GM18873 (cell line): ENCODE measurements at regions not wholly inside any gene's neighbourhood (a gene's known extent, or its start where the extent isn't known, plus 50 kb on each side); places are given as distances from the start of the nearest gene placed in this dataset.
"Not testable (repeated sequence)": the region's sequence is repeated elsewhere in the genome, so short reads cannot be mapped to it uniquely, and the experiment has no call there.

Experiments used
- ATAC-seq: cut with Tn5 transposase; IDR thresholded peaks from one replicate; pipeline ENCODE4 v1.9.1; 2021; ENCODE audit warnings: mild to moderate bottlenecking, moderate library complexity, moderate number of reproducible peaks; ENCODE audit not compliant: unreplicated experiment, low FRiP score

- ATAC-seq: no peak
Measured at GRCh38 chr4:158958489-158959270, 144.2 kb upstream of the RAPGEF2 start.

DNA sequence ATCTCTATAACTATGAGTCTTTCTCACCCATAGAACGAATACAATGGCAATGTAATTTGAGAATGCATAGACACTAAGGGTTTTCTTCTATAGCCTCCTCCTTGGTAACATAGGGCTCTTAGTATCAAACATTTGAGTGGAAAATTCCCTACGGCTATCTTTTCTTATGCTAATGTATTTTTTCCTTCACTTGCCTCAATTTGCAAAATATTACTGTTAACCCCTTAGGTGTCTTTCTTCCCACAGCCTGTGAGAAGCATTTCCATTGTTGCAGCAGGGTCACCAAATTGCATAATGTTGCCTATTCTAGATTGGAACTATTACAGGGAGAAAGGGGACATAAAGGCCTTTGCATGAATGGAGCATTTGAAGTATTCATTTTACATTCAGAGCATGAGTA, 140.5 kb upstream of the RAPGEF2 start:
- ATAC-seq: no peak

- ATAC-seq: not testable (repeated sequence)
Measured at GRCh38 chr4:158963282-158963681, 139.6 kb upstream of the RAPGEF2 start.

DNA sequence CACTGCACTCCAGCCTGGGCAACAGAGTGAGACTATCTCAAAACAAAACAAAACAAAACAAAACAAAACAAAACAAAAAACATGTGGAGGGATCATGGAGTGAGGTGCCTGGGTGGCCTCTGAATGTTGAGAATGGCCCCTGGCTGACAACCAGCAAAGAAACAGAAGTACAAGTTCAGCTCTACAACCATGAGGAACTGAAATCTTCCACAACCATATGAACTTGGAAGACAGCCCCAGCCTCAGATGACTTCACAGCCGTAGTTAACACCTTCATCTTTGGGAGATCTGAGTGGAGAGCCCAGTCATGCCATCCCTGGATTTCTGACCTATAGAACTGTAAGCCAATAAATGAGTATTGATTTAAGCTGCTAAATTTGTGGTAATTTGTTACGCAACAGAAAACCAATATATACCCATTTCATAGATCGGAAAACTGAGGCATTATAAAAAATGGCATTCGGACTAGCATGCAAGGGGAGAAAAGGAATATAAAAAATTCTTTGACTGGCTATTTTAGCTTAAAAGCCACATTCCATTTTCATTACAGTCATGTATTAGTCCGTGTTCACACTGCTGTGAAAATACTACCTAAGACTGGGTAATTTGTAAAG, 138.7 kb upstream of the RAPGEF2 start:
- no peak for ATAC-seq

GRCh38 chr4:158964728-158965124, 138.2 kb upstream of the RAPGEF2 start:
- no peak for ATAC-seq

DNA sequence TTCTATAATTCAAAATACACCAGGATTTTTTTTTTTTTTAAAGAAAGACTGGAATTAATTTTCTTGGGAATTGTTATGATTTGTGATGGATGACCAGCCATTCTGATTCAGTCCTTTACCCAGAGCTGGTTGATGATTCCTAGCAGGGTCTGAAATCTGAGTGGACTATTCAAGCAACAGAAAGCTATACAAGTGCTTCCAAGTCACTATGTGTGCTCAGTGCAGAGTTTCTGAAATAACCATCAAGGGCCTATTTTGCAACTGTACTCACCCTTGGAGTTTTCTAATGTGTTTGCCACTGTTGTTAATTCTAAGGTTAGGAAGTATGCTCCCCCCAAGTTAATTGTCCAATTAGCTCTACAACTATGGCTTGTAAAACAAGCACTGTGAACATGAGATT, 137.7 kb upstream of the RAPGEF2 start:
- no peak for ATAC-seq

GRCh38 chr4:158966091-158966490, 136.8 kb upstream of the RAPGEF2 start:
- no peak for ATAC-seq

DNA sequence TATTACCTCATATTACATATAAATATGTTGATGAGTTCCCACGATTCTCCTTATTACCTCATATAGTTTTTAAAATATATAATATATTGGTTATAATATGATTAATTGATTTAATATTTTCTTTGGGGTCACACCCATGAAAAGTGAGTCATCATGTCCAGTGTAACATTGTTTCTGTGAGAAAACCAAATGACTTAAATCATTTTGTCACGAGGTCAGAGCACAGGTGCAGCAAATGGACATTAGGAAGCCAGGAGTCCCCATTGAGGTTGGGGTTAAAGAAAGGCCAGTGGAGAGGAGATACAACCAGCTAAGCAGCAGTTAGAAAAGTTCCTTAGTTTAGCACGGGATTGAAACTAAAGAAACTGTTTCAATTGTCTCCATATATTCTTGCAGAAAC, 133.9 kb upstream of the RAPGEF2 start:
- no peak for ATAC-seq

DNA sequence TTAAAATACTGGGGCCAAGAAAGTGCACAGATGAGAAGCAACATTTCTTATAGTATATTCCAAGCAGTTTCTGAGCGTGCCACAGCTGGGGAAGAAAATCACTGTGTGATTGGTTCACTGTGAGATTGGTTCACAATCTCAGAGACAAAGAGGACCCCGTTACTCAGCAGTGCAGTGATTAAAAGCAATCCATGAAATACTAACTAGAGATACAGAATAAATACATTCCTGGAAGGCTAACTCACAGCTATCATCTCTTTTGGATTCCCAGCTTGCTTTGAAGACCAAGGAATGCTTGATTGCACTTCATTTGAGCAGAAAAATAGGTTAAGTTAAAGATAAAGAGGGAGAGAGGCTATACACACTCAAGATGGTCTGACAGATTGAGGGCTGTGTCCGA, 132.1 kb upstream of the RAPGEF2 start:
- no peak for ATAC-seq

DNA sequence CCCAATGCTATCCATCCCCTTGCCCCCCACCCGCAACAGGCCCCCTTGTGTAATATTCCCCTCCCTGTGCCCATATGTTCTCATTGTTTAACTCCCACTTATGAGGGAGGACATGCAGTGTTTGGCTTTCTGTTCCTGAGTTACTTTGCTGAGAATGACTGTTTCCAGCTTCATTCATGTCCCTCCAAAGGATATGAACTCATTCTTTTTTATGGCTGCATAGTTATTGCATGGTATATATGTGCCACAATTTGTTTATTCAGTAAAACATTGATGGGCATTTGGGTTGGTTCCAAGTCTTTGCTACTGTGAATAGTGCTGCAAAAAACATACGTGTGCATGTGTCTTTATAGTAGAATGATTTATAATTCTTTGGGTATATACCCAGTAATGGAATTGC, 128.4 kb upstream of the RAPGEF2 start:
- ATAC-seq: not testable (repeated sequence)

DNA sequence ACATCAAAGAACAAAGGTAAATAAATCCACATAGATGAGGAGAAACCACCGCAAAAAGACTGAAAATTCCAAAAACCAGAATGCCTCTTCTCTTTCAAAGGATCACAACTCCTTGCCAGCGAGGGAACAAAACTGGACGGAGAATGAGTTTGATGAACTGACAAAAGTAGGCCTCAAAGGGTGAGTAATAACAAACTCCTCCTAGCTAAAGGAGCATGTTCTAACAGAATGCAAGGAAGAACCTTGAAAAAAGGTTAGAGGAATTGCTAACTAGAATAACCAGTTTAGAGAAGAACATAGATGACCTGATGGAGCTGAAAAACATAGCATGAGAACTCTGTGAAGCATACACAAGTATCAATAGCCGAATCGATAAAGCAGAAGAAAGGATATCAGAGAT, 122.2 kb upstream of the RAPGEF2 start:
- ATAC-seq: not testable (repeated sequence)

DNA sequence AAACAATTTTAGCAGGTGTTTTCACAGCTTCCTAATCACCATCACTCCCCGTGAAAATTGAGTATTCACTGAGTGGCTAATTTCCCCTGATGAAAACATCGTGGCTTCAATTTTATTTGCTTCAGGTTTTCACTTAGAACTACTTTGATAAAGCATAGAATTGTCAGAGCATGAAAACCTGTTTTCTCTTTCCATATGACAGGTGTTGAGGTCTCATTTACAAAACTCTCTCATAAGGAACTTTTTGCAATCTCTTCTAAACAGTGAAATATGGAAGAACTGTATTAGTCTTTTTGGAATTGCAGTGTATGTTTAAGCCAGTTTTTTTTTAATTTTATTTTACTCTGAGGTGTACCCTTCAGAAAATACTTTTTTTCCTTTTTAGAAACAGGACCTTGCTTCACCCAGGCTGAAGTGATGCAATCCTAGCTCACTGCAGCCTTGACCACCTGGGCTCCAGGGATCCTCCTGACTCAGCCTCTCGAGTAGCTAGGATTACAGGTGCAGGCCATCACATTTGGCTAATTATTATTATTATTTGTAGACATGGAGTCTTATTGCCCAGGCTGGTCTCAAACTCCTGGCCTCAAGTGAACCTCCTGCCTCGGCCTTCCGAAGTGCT, 111.2 kb upstream of the RAPGEF2 start:
- no peak for ATAC-seq

DNA sequence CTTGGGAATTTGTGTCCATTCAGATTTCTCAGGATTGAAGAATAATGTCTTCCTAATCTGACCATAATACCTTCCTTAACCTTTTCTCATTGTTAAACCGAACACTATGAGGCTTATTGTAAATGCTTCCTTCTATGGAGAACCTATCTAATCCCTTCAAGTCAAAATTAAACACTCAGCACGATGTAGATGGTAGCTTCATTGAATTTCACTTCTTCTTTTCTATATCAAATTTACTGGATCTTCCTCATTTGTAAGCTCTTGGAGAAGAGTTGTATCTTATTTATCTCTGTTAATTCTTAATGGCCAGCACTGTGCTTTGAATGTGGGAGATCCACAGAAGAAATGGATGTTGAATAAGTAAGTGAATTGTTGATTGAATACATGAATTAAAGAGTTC, 109.0 kb upstream of the RAPGEF2 start:
- no peak for ATAC-seq

GRCh38 chr4:158995040-158995439, 107.8 kb upstream of the RAPGEF2 start:
- no peak for ATAC-seq

DNA sequence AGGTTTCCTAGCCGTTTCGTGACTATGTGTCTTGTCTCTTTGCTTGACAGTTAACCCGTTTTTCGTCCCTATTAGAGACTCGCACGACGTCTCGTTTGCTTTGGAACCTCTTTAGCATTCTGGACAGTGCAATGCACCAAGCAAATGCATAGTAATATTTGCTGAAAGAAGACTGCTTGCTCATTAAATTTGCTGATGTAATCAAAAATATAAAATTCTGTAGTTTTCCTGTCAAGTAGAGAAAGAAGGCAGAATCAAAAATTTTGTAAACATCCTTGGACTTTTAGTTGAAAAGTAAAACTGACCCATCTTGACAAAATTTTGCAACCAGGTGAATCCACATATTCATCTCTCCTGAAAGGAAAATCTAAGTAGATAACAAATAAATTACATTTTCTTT, 106.9 kb upstream of the RAPGEF2 start:
- ATAC-seq: no peak

- no peak for ATAC-seq
Measured at GRCh38 chr4:158996669-158997074, 106.2 kb upstream of the RAPGEF2 start.

DNA sequence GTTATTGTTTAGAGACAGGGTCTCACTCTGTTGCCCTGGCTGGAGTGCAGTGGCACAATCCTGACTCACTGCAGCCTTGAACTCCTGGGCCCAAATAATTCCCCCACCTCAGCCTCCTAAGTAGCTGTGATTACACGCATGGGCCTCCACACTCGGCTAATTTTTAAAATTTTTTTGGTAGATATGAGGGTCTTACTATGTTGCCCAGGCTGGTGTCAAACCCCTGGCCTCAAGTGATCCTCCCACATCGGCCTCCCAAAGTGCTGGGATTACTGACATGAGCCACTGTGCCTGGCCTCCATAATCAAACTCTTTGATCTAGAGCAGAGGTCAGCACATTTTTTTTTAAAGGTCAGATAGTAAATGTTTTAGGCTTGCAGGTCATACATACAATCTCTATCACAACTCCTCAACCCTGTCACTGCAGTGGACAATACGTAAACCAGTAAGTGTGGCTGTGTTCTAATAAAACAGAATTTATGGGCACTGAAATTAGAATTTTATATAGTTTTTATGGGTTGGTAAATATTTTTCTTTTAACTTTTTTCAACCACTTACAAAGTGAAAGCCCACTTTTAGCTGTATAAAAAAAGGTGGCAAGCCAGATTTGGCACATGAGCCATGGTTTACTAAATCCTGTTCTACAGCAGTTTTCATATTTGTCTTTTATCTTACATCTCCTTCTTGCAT, 105.1 kb upstream of the RAPGEF2 start:
- ATAC-seq: no peak

- no peak for ATAC-seq
Measured at GRCh38 chr4:158998624-158999023, 104.3 kb upstream of the RAPGEF2 start.

DNA sequence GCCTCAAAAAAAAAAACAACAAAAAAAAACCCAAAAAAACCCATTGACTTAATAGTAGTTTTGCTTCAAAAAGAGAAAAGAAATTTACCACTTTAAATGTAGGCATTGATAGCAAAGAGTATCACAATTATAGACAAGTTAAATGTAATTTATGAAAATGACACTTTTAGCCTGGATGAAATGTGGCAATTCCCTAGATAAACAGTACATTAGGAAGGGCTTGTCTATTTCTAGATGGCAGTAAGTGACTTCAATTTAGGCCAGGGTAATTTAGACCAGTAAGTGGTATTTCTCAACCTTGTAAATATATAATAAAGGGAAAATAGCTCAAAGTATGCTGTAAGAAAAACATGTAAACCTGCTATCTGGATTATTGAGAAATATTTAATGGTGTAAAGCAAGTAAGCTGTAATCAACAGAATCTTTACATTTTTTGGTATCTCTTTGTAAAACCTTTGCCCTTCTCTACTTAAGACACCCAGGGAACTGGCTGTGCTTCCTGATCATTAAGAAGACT, 103.7 kb upstream of the RAPGEF2 start:
- no peak for ATAC-seq

GRCh38 chr4:158999849-159000248, 103.0 kb upstream of the RAPGEF2 start:
- no peak for ATAC-seq

GRCh38 chr4:159002950-159003349, 99.9 kb upstream of the RAPGEF2 start:
- ATAC-seq: no peak
